GM12801 (cell line): ENCODE measurements at regions not wholly inside any gene's neighbourhood (a gene's known extent, or its start where the extent isn't known, plus 50 kb on each side); places are given as distances from the start of the nearest gene placed in this dataset.

Source experiments
- CTCF ChIP-seq: IDR thresholded peaks from one replicate; pipeline ENCODE4 v1.5.1; 2011; ENCODE audit warnings: control low read depth; ENCODE audit not compliant: insufficient read length; ENCODE audit errors: extremely low read depth

GRCh38 chr10:108899670-108900069 is 1023.6 kb downstream of the XPNPEP1 start:
- no peak for TF ChIP-seq CTCF

- no peak for TF ChIP-seq CTCF
Measured at GRCh38 chr10:108894402-108895301, 1028.7 kb downstream of the XPNPEP1 start.

- no peak for TF ChIP-seq CTCF
Measured at GRCh38 chr10:108877095-108877561, 1046.2 kb downstream of the XPNPEP1 start.

GRCh38 chr10:108872854-108873253 is 1050.5 kb downstream of the XPNPEP1 start:
- no peak for TF ChIP-seq CTCF

GRCh38 chr10:108868881-108869280 is 1054.4 kb downstream of the XPNPEP1 start:
- TF ChIP-seq CTCF, result no peak

GRCh38 chr10:108862676-108863350 is 1060.5 kb downstream of the XPNPEP1 start:
- TF ChIP-seq CTCF, result no peak

- TF ChIP-seq CTCF, result no peak
Measured at GRCh38 chr10:108861181-108861754, 1062.0 kb downstream of the XPNPEP1 start.
